ENCODE measurements at regions not wholly inside any gene's neighbourhood (a gene's known extent, or its start where the extent isn't known, plus 50 kb on each side); places are given as distances from the start of the nearest gene placed in this dataset.
"Not testable (repeated sequence)": the region's sequence is repeated elsewhere in the genome, so short reads cannot be mapped to it uniquely, and the experiment has no call there.

DNA sequence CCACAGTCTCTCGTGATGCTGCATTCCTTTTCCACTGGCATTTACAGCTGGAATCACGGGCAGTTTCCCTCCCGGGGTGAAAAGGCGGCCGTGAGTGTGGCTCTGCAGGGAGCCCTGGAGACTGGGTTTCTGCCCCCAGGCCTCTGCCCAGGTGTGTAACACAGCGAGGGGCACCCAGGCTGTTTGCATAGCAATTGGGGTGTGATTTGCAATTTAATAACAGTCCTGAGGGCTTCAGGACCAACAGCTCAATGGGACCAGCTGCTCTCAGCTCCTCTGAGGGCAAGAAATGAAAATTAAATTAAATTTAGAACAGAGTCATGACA, 99.0 kb upstream of the SHOX start:
- Mint-ChIP-seq H3K4me1 (ENCODE audit: low read depth) (no peaks in the 10 kb centered on the region), H3K36me3 (ENCODE audit: low read depth) (no peaks in the 10 kb centered on the region), H3K27me3 (ENCODE audit: low read depth) (peaks cover 3% of the 10 kb centered on the region), H3K4me3 (ENCODE audit: unreplicated experiment) (no peak overlapping the region), H3K27ac (ENCODE audit: unreplicated experiment) (no peak overlapping the region), H3K9me3 (ENCODE audit: low read depth) (no peaks in the 10 kb centered on the region)
- TF ChIP-seq, protein P1, sequence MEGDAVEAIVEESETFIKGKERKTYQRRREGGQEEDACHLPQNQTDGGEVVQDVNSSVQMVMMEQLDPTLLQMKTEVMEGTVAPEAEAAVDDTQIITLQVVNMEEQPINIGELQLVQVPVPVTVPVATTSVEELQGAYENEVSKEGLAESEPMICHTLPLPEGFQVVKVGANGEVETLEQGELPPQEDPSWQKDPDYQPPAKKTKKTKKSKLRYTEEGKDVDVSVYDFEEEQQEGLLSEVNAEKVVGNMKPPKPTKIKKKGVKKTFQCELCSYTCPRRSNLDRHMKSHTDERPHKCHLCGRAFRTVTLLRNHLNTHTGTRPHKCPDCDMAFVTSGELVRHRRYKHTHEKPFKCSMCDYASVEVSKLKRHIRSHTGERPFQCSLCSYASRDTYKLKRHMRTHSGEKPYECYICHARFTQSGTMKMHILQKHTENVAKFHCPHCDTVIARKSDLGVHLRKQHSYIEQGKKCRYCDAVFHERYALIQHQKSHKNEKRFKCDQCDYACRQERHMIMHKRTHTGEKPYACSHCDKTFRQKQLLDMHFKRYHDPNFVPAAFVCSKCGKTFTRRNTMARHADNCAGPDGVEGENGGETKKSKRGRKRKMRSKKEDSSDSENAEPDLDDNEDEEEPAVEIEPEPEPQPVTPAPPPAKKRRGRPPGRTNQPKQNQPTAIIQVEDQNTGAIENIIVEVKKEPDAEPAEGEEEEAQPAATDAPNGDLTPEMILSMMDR (IDR thresholded peaks at IDR 0.05) = no peak
- DNase-seq (ENCODE audit: low spot score) = no peak

GRCh38 chrX:534804-535203, 95.8 kb upstream of the SHOX start:
- Mint-ChIP-seq H3K27me3 (ENCODE audit: low read depth) (no peaks in the 10 kb centered on the region), H3K4me1 (ENCODE audit: low read depth) (no peaks in the 10 kb centered on the region), H3K27ac (ENCODE audit: unreplicated experiment) (no peak overlapping the region), H3K9me3 (ENCODE audit: low read depth) (no peaks in the 10 kb centered on the region), H3K4me3 (ENCODE audit: unreplicated experiment) (no peak overlapping the region), H3K36me3 (ENCODE audit: low read depth) (no peaks in the 10 kb centered on the region)
- TF ChIP-seq, protein P1 (IDR thresholded peaks at IDR 0.05) = no peak
- no peak for DNase-seq (ENCODE audit: low spot score)

DNA sequence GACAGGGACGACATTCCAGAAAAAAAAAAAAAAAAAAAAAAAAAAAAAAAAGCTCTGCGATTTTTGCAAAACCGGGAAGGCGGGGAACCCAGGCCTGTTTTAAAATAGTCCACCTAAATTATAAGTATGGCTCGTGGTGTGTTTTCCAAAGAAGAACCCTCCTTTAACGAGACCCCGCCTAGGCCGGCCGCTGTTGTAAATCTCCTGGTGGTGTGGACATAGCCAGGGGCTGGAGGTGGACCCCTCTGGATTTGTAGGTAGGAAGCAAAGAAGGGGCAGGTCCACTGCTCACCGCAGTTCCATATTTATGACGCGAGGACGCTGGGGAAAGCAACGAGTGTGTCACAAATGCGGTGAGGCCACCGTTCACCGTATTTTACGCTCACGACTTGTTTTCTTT, 94.0 kb upstream of the SHOX start:
- Mint-ChIP-seq H3K27ac (ENCODE audit: unreplicated experiment) (no peak overlapping the region), H3K4me1 (ENCODE audit: low read depth) (no peaks in the 10 kb centered on the region), H3K9me3 (ENCODE audit: low read depth) (peaks cover 2% of the 10 kb centered on the region), H3K27me3 (ENCODE audit: low read depth) (no peaks in the 10 kb centered on the region), H3K4me3 (ENCODE audit: unreplicated experiment) (no peak overlapping the region), H3K36me3 (ENCODE audit: low read depth) (no peaks in the 10 kb centered on the region)
- TF ChIP-seq, protein P1 (IDR thresholded peaks at IDR 0.05) = no peak
- no peak for DNase-seq (ENCODE audit: low spot score)

DNA sequence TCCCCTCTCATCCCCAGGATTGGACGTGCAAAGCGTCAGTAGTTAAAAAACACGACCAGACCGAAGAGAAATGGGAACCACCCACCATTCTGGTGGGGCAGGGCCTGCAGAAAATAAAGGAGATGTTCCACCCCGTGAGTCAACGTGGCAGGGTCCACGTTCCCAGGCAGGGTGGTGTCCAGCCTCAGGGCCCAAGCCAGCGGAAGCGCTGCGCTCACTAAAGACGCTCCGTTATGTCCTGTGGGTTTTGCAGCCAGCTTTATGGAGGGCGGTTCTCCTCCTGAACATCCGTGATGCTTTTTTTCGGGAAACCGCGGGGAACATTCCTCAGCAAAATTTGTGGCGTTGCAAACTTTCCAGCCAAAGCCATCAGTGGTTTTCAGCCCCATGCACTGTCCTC, 93.4 kb upstream of the SHOX start:
- H3K4me1 Mint-ChIP-seq (ENCODE audit: low read depth) = no peaks in the 10 kb centered on the region

GRCh38 chrX:538311-538710, 92.3 kb upstream of the SHOX start:
- Mint-ChIP-seq H3K4me3 (ENCODE audit: unreplicated experiment) (no peak overlapping the region), H3K9me3 (ENCODE audit: low read depth) (peaks cover 4% of the 10 kb centered on the region), H3K36me3 (ENCODE audit: low read depth) (no peaks in the 10 kb centered on the region), H3K27me3 (ENCODE audit: low read depth) (no peaks in the 10 kb centered on the region), H3K4me1 (ENCODE audit: low read depth) (no peaks in the 10 kb centered on the region), H3K27ac (ENCODE audit: unreplicated experiment) (no peak overlapping the region)
- TF ChIP-seq, protein P1 (IDR thresholded peaks at IDR 0.05) = no peak
- no peak for DNase-seq (ENCODE audit: low spot score)

More for the DNA sequence above, 93.4 kb upstream of the SHOX start:
- Mint-ChIP-seq H3K27me3 (ENCODE audit: low read depth) (no peaks in the 10 kb centered on the region), H3K27ac (ENCODE audit: unreplicated experiment) (no peak overlapping the region), H3K9me3 (ENCODE audit: low read depth) (peaks cover 4% of the 10 kb centered on the region), H3K4me3 (ENCODE audit: unreplicated experiment) (no peak overlapping the region), H3K36me3 (ENCODE audit: low read depth) (no peaks in the 10 kb centered on the region)
- TF ChIP-seq, protein P1 (IDR thresholded peaks at IDR 0.05) = no peak
- DNase-seq (ENCODE audit: low spot score) = no peak

DNA sequence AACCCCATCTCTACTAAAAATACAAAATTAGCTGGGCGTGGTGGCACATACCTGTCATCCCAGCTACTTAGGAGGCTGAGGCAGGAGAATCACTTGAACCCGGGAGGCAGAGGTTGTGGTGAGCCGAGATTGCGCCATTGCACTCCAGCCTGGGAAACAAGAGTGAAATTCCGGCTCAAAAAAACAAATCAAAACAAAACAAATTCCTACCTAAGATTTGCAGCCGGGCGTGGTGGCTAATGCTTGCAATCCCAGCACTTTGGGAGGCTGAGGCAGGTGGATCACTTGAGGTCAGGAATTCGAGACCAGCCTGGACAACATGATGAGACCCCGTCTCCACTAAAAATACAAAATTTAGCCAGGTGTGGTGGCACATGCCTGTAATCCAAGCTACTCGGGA, 89.6 kb upstream of the SHOX start:
- H3K4me1 Mint-ChIP-seq (ENCODE audit: low read depth); H3K9me3 Mint-ChIP-seq (ENCODE audit: low read depth); H3K36me3 Mint-ChIP-seq (ENCODE audit: low read depth); H3K27me3 Mint-ChIP-seq (ENCODE audit: low read depth); H3K27ac Mint-ChIP-seq (ENCODE audit: unreplicated experiment); H3K4me3 Mint-ChIP-seq (ENCODE audit: unreplicated experiment); DNase-seq (ENCODE audit: low spot score): not testable (repeated sequence)

Data from chondrocyte (in vitro differentiated cells).